HG03025 (cell line): ENCODE measurements at regions not wholly inside any gene's neighbourhood (a gene's known extent, or its start where the extent isn't known, plus 50 kb on each side); places are given as distances from the start of the nearest gene placed in this dataset.
A peak's percentile ranks its signal among the peaks of the same experiment; 100 is the strongest.
"Not testable (repeated sequence)": the region's sequence is repeated elsewhere in the genome, so short reads cannot be mapped to it uniquely, and the experiment has no call there.

Experiments
- ATAC-seq: cut with Tn5 transposase; IDR thresholded peaks from one replicate; pipeline ENCODE4 v1.9.1; 2021; ENCODE audit warnings: mild to moderate bottlenecking, moderate library complexity; ENCODE audit not compliant: unreplicated experiment, low FRiP score

GRCh38 chrX:63192366-63193041, 158.6 kb downstream of the SPIN4 start:
- not testable (repeated sequence) for ATAC-seq

GRCh38 chrX:63186137-63186536, 165.0 kb downstream of the SPIN4 start:
- ATAC-seq: no peak

- not testable (repeated sequence) for ATAC-seq
Observed at GRCh38 chrX:63179852-63180251, 171.3 kb downstream of the SPIN4 start.

GRCh38 chrX:63176578-63176977, 174.6 kb downstream of the SPIN4 start:
- peak; percentile 50 for ATAC-seq

- ATAC-seq: not testable (repeated sequence)
Observed at GRCh38 chrX:63173841-63174718, 177.1 kb downstream of the SPIN4 start.

- ATAC-seq: peak; percentile 47
Observed at GRCh38 chrX:63169416-63169815, 181.7 kb downstream of the SPIN4 start.

GRCh38 chrX:63168949-63169348, 182.2 kb downstream of the SPIN4 start:
- ATAC-seq: peak; percentile 64

- ATAC-seq: not testable (repeated sequence)
Observed at GRCh38 chrX:63167002-63167401, 184.1 kb downstream of the SPIN4 start.

GRCh38 chrX:63160994-63161393, 190.1 kb downstream of the SPIN4 start:
- ATAC-seq: not testable (repeated sequence)

GRCh38 chrX:63160340-63160739, 190.8 kb downstream of the SPIN4 start:
- ATAC-seq: not testable (repeated sequence)

GRCh38 chrX:63145526-63145925, 205.6 kb downstream of the SPIN4 start:
- ATAC-seq: not testable (repeated sequence)

- not testable (repeated sequence) for ATAC-seq
Observed at GRCh38 chrX:63142588-63142987, 208.5 kb downstream of the SPIN4 start.

GRCh38 chrX:63135859-63136258, 215.3 kb downstream of the SPIN4 start:
- ATAC-seq: not testable (repeated sequence)

- ATAC-seq: peak; percentile 87
Observed at GRCh38 chrX:63128509-63128908, 222.6 kb downstream of the SPIN4 start.

- no peak for ATAC-seq
Observed at GRCh38 chrX:63115196-63115595, 235.9 kb downstream of the SPIN4 start.

GRCh38 chrX:63101879-63102620, 249.1 kb downstream of the SPIN4 start:
- ATAC-seq: peak; percentile 93

GRCh38 chrX:63058204-63058603, 292.9 kb downstream of the SPIN4 start:
- no peak for ATAC-seq

- peak; percentile 80 for ATAC-seq
Observed at GRCh38 chrX:63050225-63050624, 300.9 kb downstream of the SPIN4 start.

- no peak for ATAC-seq
Observed at GRCh38 chrX:63032811-63033210, 318.3 kb downstream of the SPIN4 start.

- no peak for ATAC-seq
Observed at GRCh38 chrX:63013549-63013948, 337.6 kb downstream of the SPIN4 start.

GRCh38 chrX:63012574-63012973, 338.6 kb downstream of the SPIN4 start:
- no peak for ATAC-seq
